Vagina (tissue), 2 donors: ENCODE measurements at regions not wholly inside any gene's neighbourhood (a gene's known extent, or its start where the extent isn't known, plus 50 kb on each side); places are given as distances from the start of the nearest gene placed in this dataset.
"Not testable (repeated sequence)": the region's sequence is repeated elsewhere in the genome, so short reads cannot be mapped to it uniquely, and the experiment has no call there.

Source experiments
- CTCF ChIP-seq, 3 experiments: fragments of 450-650 bp in 2 of 3; fragments of 200-600 bp in 1 of 3; sonication (generic) in 1 of 3; IDR thresholded peaks; one replicate each; pipeline ENCODE4 v1.5.1; 2017 to 2019; ENCODE audit warnings: antibody characterized with exemption in 3 of 3, mild to moderate bottlenecking in 2 of 3, moderate library complexity in 2 of 3
- POLR2AphosphoS5 ChIP-seq, 2 donors: sonication (generic); formaldehyde crosslinking; IDR thresholded peaks; one replicate each; pipeline ENCODE4 v1.9.0; 2017; ENCODE audit warnings: antibody characterized with exemption in 2 of 2, mild to moderate bottlenecking in 2 of 2, low read depth in 1 of 2; ENCODE audit not compliant: insufficient read depth in 1 of 2

GRCh38 chr3:112694906-112695305 lies 54.0 kb upstream of the CCDC80 start:
- TF ChIP-seq CTCF (IDR thresholded peaks at IDR 0.05); POLR2AphosphoS5 (IDR thresholded peaks at IDR 0.05; ENCODE audit: insufficient read depth in 1 of 2, low read depth in 1 of 2): not testable (repeated sequence)
